H1 (cell line): ENCODE measurements at regions not wholly inside any gene's neighbourhood (a gene's known extent, or its start where the extent isn't known, plus 50 kb on each side); places are given as distances from the start of the nearest gene placed in this dataset.

Source experiments
- CBX8 ChIP-seq: fragments of 300-800, 300-1000 bp; sonication (generic); IDR thresholded peaks from 2 replicates; pipeline ENCODE4 v1.7.1; 2016; ENCODE audit warnings: low read depth, low read length, borderline replicate concordance
- CHD2 ChIP-seq: IDR thresholded peaks from 2 replicates; pipeline ENCODE4 v1.6.1; 2012; ENCODE audit warnings: low read length, improper control_type of control experiment
- CTCF ChIP-seq, 3 experiments: IDR thresholded peaks; 1 replicate in 2 of 3; 2 replicates in 1 of 3; pipeline versions ENCODE4 v1.5.1 to v1.6.1; 2011; ENCODE audit warnings: low read length in 3 of 3, mild to moderate bottlenecking in 3 of 3, inconsistent platforms in 2 of 3, low read depth in 1 of 3, moderate library complexity in 1 of 3; ENCODE audit not compliant: insufficient read depth in 1 of 3; ENCODE audit errors: control extremely low read depth in 1 of 3
- EZH2 ChIP-seq: fragments of 200-600 bp; sonication (generic); IDR thresholded peaks from 2 replicates; pipeline ENCODE4 v1.7.1; 2012; ENCODE audit warnings: low read depth, mild to moderate bottlenecking, moderate library complexity, low read length, inconsistent platforms; ENCODE audit not compliant: severe bottlenecking
- POLR2A ChIP-seq, 2 experiments: IDR thresholded peaks; 1 replicate in 1 of 2; 2 replicates in 1 of 2; pipeline ENCODE4 v1.6.1; 2011; ENCODE audit warnings: low read depth in 2 of 2, low read length in 2 of 2, mild to moderate bottlenecking in 2 of 2; ENCODE audit errors: control extremely low read depth in 1 of 2
- POLR2AphosphoS5 ChIP-seq: IDR thresholded peaks from 2 replicates; pipeline ENCODE4 v1.6.1; 2011; ENCODE audit warnings: low read depth, low read length
- SIRT6 ChIP-seq: IDR thresholded peaks from one replicate; pipeline ENCODE4 v1.7.1; 2012; ENCODE audit warnings: low read length, inconsistent platforms

GRCh38 chr7:81819861-81820260 is 50.0 kb upstream of the HGF start:
- TF ChIP-seq CTCF (IDR thresholded peaks at IDR 0.05; ENCODE audit: control extremely low read depth in 1 of 3, insufficient read depth in 1 of 3, low read depth in 1 of 3, low read length in 3 of 3) (no peak), POLR2A (IDR thresholded peaks at IDR 0.05; ENCODE audit: control extremely low read depth in 1 of 2, low read depth in 2 of 2, low read length in 2 of 2) (no peak), EZH2 (no peak), POLR2AphosphoS5 (no peak), CHD2 (no peak), SIRT6 (no peak), CBX8 (no peak)
